ENCODE measurements at regions not wholly inside any gene's neighbourhood (a gene's known extent, or its start where the extent isn't known, plus 50 kb on each side); places are given as distances from the start of the nearest gene placed in this dataset.
"Not testable (repeated sequence)": the region's sequence is repeated elsewhere in the genome, so short reads cannot be mapped to it uniquely, and the experiment has no call there.

GRCh38 chr7:29619111-29619510 lies 55.5 kb downstream of the PRR15 start:
- DNase-seq = no peak

- no peak for DNase-seq
These were observed 56.4 kb downstream of the PRR15 start for GRCh38 chr7:29619848-29620555.

- DNase-seq = no peak
These were observed 56.9 kb downstream of the PRR15 start for GRCh38 chr7:29620556-29620930.

- DNase-seq = no peak
These were observed 59.0 kb downstream of the PRR15 start for GRCh38 chr7:29622335-29623265.

- no peak for DNase-seq
These were observed 60.3 kb downstream of the PRR15 start for GRCh38 chr7:29623973-29624372.

GRCh38 chr7:29626730-29627129 lies 63.1 kb downstream of the PRR15 start:
- no peak for DNase-seq

- DNase-seq = no peak
These were observed 64.0 kb downstream of the PRR15 start for GRCh38 chr7:29627631-29628030.

GRCh38 chr7:29629507-29629906 lies 65.9 kb downstream of the PRR15 start:
- DNase-seq = no peak

GRCh38 chr7:29635067-29636008 lies 71.7 kb downstream of the PRR15 start:
- DNase-seq = not testable (repeated sequence)

- no peak for DNase-seq
These were observed 72.3 kb downstream of the PRR15 start for GRCh38 chr7:29636009-29636351.

GRCh38 chr7:29637374-29637773 lies 73.7 kb downstream of the PRR15 start:
- DNase-seq = no peak

GRCh38 chr7:29638841-29639240 lies 75.2 kb downstream of the PRR15 start:
- not testable (repeated sequence) for DNase-seq

GRCh38 chr7:29639386-29639785 lies 75.8 kb downstream of the PRR15 start:
- no peak for DNase-seq

- no peak for DNase-seq
These were observed 76.4 kb downstream of the PRR15 start for GRCh38 chr7:29639886-29640595.

- no peak for DNase-seq
These were observed 78.0 kb downstream of the PRR15 start for GRCh38 chr7:29641651-29642050.

- no peak for DNase-seq
These were observed 79.0 kb downstream of the PRR15 start for GRCh38 chr7:29642494-29643155.

- DNase-seq = not testable (repeated sequence)
These were observed 82.5 kb downstream of the PRR15 start for GRCh38 chr7:29646116-29646515.

- DNase-seq = no peak
These were observed 83.5 kb downstream of the PRR15 start for GRCh38 chr7:29647020-29647654.

- DNase-seq = not testable (repeated sequence)
These were observed 84.1 kb downstream of the PRR15 start for GRCh38 chr7:29647691-29648210.

- no peak for DNase-seq
These were observed 85.5 kb downstream of the PRR15 start for GRCh38 chr7:29649028-29649716.
